ENCODE measurements at regions not wholly inside any gene's neighbourhood (a gene's known extent, or its start where the extent isn't known, plus 50 kb on each side); places are given as distances from the start of the nearest gene placed in this dataset.
A peak's percentile ranks its signal among the peaks of the same experiment; 100 is the strongest.

- DNase-seq = no peak
Measured at GRCh38 chr6:159118924-159119323, 50.3 kb upstream of the FNDC1 start.

GRCh38 chr6:159117563-159117962 lies 51.6 kb upstream of the FNDC1 start:
- DNase-seq = peak; percentile 61

GRCh38 chr6:159117046-159117445 lies 52.2 kb upstream of the FNDC1 start:
- peak; percentile 63 for DNase-seq

- peak; percentile 90 for DNase-seq
Measured at GRCh38 chr6:159116343-159116742, 52.9 kb upstream of the FNDC1 start.

- DNase-seq = no peak
Measured at GRCh38 chr6:159114569-159114968, 54.6 kb upstream of the FNDC1 start.

- DNase-seq = no peak
Measured at GRCh38 chr6:159113223-159113622, 56.0 kb upstream of the FNDC1 start.

GRCh38 chr6:159112714-159113113 lies 56.5 kb upstream of the FNDC1 start:
- no peak for DNase-seq

GRCh38 chr6:159110748-159111147 lies 58.5 kb upstream of the FNDC1 start:
- DNase-seq = no peak

GRCh38 chr6:159110013-159110412 lies 59.2 kb upstream of the FNDC1 start:
- DNase-seq = peak; percentile 42

- DNase-seq = no peak
Measured at GRCh38 chr6:159109391-159109790, 59.8 kb upstream of the FNDC1 start.

GRCh38 chr6:159108426-159108985 lies 60.7 kb upstream of the FNDC1 start:
- DNase-seq = no peak

GRCh38 chr6:159107451-159108260 lies 61.5 kb upstream of the FNDC1 start:
- DNase-seq = no peak

GRCh38 chr6:159106627-159107241 lies 61.9 kb upstream of the TAGAP start:
- peak; percentile 87 for DNase-seq

GRCh38 chr6:159105716-159106115 lies 60.9 kb upstream of the TAGAP start:
- DNase-seq = no peak

- no peak for DNase-seq
Measured at GRCh38 chr6:159104931-159105330, 60.1 kb upstream of the TAGAP start.

- peak; percentile 48 for DNase-seq
Measured at GRCh38 chr6:159104163-159104925, 59.6 kb upstream of the TAGAP start.

- DNase-seq = no peak
Measured at GRCh38 chr6:159103396-159104162, 58.8 kb upstream of the TAGAP start.

GRCh38 chr6:159102373-159103160 lies 57.8 kb upstream of the TAGAP start:
- no peak for DNase-seq

GRCh38 chr6:159101656-159102055 lies 56.9 kb upstream of the TAGAP start:
- no peak for DNase-seq

- no peak for DNase-seq
Measured at GRCh38 chr6:159100395-159101182, 55.8 kb upstream of the TAGAP start.

- no peak for DNase-seq
Measured at GRCh38 chr6:159099961-159100360, 55.2 kb upstream of the TAGAP start.

Data from MV-4-11 (cell line).